K562 (cell line): ENCODE measurements at regions not wholly inside any gene's neighbourhood (a gene's known extent, or its start where the extent isn't known, plus 50 kb on each side); places are given as distances from the start of the nearest gene placed in this dataset.

Experiments
- CBX1 ChIP-seq: sonication (generic); IDR thresholded peaks from 2 replicates; pipeline ENCODE4 v1.6.1; 2016; ENCODE audit warnings: antibody characterized with exemption, low read depth, mild to moderate bottlenecking
- FOS ChIP-seq: IDR thresholded peaks from 3 replicates; pipeline ENCODE4 v1.6.1; 2011; ENCODE audit not compliant: insufficient read length; ENCODE audit errors: extremely low read depth
- HIVEP1 ChIP-seq: fragments of 250-450 bp; sonication (Bioruptor Pico); IDR thresholded peaks from 2 replicates; pipeline ENCODE4 v1.4.0; 2020; ENCODE audit warnings: mild to moderate bottlenecking
- KAT8 ChIP-seq: fragments of 450-650 bp; IDR thresholded peaks from 2 replicates; pipeline ENCODE4 v1.6.1; 2016; ENCODE audit warnings: low read depth, mild to moderate bottlenecking
- SRSF3 ChIP-seq: fragments of 200-400 bp; formaldehyde crosslinking; IDR thresholded peaks from 2 replicates; pipeline ENCODE4 v1.6.1; 2016; ENCODE audit warnings: mild to moderate bottlenecking, low read length, moderate library complexity; ENCODE audit not compliant: insufficient read depth
- TCFL5 ChIP-seq: fragments of 250-450 bp; sonication (Bioruptor Pico); conservative IDR thresholded peaks from 2 replicates; pipeline ENCODE4 v1.6.1; 2021; ENCODE audit warnings: mild to moderate bottlenecking, moderate library complexity, matching md5 sums
- ZKSCAN3 ChIP-seq: fragments of 250-450 bp; sonication (Bioruptor Pico); IDR thresholded peaks from 2 replicates; pipeline ENCODE4 v1.4.0; 2020
- ZNF274 ChIP-seq: IDR thresholded peaks from 2 replicates; pipeline ENCODE4 v1.6.1; 2011; ENCODE audit warnings: low read depth, mild to moderate bottlenecking, low read length, moderate library complexity, borderline replicate concordance
- TF ChIP-seq, protein P1 (sequence below): fragments of 250-450 bp; sonication (Bioruptor Pico); IDR thresholded peaks from 2 replicates; pipeline ENCODE4 v1.8.0; 2022; ENCODE audit warnings: moderate library complexity, mild to moderate bottlenecking, inconsistent platforms
- TF ChIP-seq, protein P2 (sequence below), 2 experiments: fragments of 450-650 bp; formaldehyde crosslinking in 1 of 2; IDR thresholded peaks; 2 replicates each; pipeline versions ENCODE4 v1.4.0 to v1.6.1; 2014 to 2020; ENCODE audit warnings: mild to moderate bottlenecking in 2 of 2, borderline replicate concordance in 1 of 2, low read depth in 1 of 2

- TF ChIP-seq, protein P1, sequence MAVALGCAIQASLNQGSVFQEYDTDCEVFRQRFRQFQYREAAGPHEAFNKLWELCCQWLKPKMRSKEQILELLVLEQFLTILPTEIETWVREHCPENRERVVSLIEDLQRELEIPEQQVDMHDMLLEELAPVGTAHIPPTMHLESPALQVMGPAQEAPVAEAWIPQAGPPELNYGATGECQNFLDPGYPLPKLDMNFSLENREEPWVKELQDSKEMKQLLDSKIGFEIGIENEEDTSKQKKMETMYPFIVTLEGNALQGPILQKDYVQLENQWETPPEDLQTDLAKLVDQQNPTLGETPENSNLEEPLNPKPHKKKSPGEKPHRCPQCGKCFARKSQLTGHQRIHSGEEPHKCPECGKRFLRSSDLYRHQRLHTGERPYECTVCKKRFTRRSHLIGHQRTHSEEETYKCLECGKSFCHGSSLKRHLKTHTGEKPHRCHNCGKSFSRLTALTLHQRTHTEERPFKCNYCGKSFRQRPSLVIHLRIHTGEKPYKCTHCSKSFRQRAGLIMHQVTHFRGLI (CRISPR knock-in tag): no peak
- no peak for TF ChIP-seq ZNF274
- TF ChIP-seq CBX1: no peak
- TF ChIP-seq, protein P2, sequence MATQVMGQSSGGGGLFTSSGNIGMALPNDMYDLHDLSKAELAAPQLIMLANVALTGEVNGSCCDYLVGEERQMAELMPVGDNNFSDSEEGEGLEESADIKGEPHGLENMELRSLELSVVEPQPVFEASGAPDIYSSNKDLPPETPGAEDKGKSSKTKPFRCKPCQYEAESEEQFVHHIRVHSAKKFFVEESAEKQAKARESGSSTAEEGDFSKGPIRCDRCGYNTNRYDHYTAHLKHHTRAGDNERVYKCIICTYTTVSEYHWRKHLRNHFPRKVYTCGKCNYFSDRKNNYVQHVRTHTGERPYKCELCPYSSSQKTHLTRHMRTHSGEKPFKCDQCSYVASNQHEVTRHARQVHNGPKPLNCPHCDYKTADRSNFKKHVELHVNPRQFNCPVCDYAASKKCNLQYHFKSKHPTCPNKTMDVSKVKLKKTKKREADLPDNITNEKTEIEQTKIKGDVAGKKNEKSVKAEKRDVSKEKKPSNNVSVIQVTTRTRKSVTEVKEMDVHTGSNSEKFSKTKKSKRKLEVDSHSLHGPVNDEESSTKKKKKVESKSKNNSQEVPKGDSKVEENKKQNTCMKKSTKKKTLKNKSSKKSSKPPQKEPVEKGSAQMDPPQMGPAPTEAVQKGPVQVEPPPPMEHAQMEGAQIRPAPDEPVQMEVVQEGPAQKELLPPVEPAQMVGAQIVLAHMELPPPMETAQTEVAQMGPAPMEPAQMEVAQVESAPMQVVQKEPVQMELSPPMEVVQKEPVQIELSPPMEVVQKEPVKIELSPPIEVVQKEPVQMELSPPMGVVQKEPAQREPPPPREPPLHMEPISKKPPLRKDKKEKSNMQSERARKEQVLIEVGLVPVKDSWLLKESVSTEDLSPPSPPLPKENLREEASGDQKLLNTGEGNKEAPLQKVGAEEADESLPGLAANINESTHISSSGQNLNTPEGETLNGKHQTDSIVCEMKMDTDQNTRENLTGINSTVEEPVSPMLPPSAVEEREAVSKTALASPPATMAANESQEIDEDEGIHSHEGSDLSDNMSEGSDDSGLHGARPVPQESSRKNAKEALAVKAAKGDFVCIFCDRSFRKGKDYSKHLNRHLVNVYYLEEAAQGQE (IDR thresholded peaks at IDR 0.05; ENCODE audit: borderline replicate concordance): no peak
- TF ChIP-seq, protein P2 (CRISPR knock-in tag; IDR thresholded peaks at IDR 0.05; ENCODE audit: low read depth): no peak
- no peak for TF ChIP-seq SRSF3
- no peak for TF ChIP-seq TCFL5 (CRISPR knock-in tag)
- TF ChIP-seq ZKSCAN3 (CRISPR knock-in tag): no peak
- TF ChIP-seq FOS: no peak
- TF ChIP-seq KAT8: no peak
- no peak for TF ChIP-seq HIVEP1 (CRISPR knock-in tag)
Observed at GRCh38 chrX:15977644-15978043, 123.0 kb upstream of the AP1S2 start (continued).
